GM20431 (cell line): ENCODE measurements at regions not wholly inside any gene's neighbourhood (a gene's known extent, or its start where the extent isn't known, plus 50 kb on each side); places are given as distances from the start of the nearest gene placed in this dataset.
"Not testable (repeated sequence)": the region's sequence is repeated elsewhere in the genome, so short reads cannot be mapped to it uniquely, and the experiment has no call there.

Source experiments
- in situ Hi-C: fragments of 300-500 bp; cut with MseI, MboI; formaldehyde crosslinking; loops from one replicate; pipeline ENCODE4 v1.15.0; 2020; ENCODE audit warnings: low sequenced_read_pairs; ENCODE audit not compliant: unreplicated experiment

GRCh38 chr13:107625648-107626047 lies 589.7 kb downstream of the LIG4 start:
- in situ Hi-C loops, result no loop called here

DNA sequence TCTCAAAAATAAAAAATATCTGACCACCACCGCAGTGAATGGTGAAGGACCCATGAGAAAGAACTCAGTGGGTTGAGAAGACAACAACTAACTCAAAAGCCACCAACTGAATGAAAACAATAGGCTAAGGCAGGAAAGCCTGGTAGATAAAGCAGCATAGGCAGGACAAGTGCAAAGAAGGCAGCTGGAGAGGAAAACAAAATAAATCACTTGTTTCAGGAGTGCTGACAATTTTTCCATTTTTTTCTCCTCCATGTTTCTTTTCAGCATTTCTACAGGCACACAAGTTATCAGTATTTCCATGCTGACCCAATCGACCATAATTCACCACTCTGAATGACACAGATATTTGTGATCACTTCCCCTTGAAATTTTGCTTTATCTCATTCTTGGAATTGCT lies 597.8 kb downstream of the LIG4 start:
- in situ Hi-C loops, result no loop called here

GRCh38 chr13:107612376-107612775 lies 603.0 kb downstream of the LIG4 start:
- in situ Hi-C loops, result no loop called here

GRCh38 chr13:107608736-107609135 lies 606.6 kb downstream of the LIG4 start:
- in situ Hi-C loops, result no loop called here

DNA sequence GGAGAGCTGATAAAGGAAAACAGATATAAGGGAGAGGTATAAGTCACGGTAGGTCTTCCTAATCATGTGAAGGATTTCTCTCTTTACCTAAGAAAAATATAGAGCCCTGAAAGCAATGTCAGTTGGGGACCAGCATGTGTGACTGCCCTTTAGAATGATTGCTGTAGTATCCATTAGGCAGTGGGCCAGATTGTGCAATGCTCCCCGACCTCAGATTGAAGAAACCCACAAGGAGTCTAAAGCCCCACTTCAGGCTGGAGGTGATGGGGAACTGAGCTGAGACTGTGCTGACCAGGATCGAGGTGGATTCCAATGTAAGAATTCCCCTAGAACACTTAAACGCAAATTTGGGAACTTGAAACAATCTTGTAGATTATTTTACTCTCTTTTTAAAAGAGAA lies 614.4 kb downstream of the LIG4 start:
- in situ Hi-C loops, result no loop called here

- in situ Hi-C loops, result not testable (repeated sequence)
These were observed 619.0 kb downstream of the LIG4 start for GRCh38 chr13:107596306-107596705.

- in situ Hi-C loops, result no loop called here
These were observed 624.8 kb downstream of the LIG4 start for GRCh38 chr13:107590556-107590955.

GRCh38 chr13:107587681-107588080 lies 627.7 kb downstream of the LIG4 start:
- in situ Hi-C loops, result no loop called here

DNA sequence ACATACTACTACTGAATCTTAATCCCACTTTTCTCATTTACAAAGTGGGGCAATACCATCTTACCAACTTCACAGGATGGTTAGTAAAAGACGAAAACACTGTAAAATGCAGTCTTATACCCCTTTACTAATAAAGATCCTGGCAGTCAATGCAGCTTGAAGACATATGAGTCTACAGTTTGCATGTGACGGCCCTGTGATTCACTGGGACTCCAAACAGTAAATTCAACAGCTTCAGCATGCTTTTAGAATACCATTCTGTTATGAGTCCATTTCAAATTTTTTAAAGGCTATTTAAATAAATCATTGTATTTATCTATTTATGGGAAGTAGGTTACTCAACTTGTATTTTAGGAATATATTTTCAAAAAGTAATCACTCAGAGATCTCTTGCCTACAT lies 629.1 kb downstream of the LIG4 start:
- in situ Hi-C loops, result no loop called here

- in situ Hi-C loops, result no loop called here
These were observed 629.7 kb downstream of the LIG4 start for GRCh38 chr13:107585469-107586180.

GRCh38 chr13:107582171-107582570 lies 633.2 kb downstream of the LIG4 start:
- in situ Hi-C loops, result no loop called here

- in situ Hi-C loops, result no loop called here
These were observed 634.5 kb downstream of the LIG4 start for GRCh38 chr13:107580741-107581412.

DNA sequence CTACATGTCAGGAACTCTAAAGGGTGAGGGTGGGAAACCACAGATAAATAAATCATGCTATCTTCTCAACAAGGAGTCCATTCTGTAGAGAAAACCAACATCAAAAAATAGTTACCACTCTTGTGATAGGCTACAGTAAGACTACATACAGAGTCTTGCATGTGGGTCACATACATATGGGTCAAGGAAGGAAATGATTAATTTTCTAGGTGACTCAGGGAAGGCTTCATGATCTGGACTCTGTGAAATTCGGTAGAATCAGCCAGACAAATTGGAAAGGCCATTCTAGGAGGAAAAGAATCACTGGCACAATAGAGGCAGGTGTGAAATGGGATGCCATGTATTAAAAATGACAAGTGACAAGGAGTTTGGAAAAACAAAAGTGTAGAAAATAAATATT lies 638.9 kb downstream of the LIG4 start:
- in situ Hi-C loops, result no loop called here

GRCh38 chr13:107574517-107575210 lies 640.7 kb downstream of the LIG4 start:
- in situ Hi-C loops, result no loop called here

- in situ Hi-C loops, result no loop called here
These were observed 642.2 kb downstream of the LIG4 start for GRCh38 chr13:107573184-107573583.

DNA sequence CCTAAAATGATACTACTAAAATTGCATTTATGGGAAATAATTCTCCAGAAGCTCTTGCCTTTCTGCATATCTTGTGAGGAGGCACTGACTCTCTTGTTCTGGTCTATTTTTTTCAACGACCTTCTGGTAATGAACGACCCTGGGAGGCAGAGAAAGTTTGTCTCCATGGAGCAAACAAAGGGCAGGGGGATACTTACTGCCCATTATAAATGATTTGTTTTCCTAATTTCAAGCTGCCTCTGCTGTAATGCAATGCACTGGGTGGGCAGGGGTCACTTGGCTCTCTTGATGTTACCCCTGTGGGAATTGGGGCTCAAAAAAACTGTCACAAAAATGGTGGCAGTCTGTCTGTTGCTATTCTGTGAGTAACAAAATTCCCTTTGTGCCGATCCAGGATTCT lies 643.2 kb downstream of the LIG4 start:
- in situ Hi-C loops, result no loop called here

- in situ Hi-C loops, result no loop called here
These were observed 647.2 kb downstream of the LIG4 start for GRCh38 chr13:107568181-107568580.

- in situ Hi-C loops, result no loop called here
These were observed 652.0 kb downstream of the LIG4 start for GRCh38 chr13:107563099-107563925.

DNA sequence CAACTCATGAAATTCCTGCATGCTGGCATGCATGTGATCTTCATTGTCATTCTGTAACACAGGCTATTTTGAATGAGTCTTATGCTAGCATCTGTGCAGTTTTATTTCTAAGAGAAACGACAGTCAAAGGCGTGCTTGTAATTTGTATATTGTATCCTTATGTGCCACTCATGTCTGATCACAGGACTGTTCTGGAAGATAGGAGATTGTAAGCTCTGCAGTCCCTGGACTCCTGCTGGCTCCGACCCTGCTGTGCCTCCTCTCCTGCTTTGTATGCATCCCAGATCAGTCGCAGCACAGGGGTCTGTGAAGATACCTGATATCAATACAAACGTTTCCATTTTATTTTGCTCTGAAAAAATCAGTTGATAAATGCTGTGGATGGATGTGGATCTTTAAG lies 653.1 kb downstream of the LIG4 start:
- in situ Hi-C loops, result no loop called here

GRCh38 chr13:107554460-107554859 lies 660.9 kb downstream of the LIG4 start:
- in situ Hi-C loops, result no loop called here
